ENCODE measurements at regions not wholly inside any gene's neighbourhood (a gene's known extent, or its start where the extent isn't known, plus 50 kb on each side); places are given as distances from the start of the nearest gene placed in this dataset.

- DNase-seq (ENCODE audit: extremely low read depth in 1 of 2, low read depth in 1 of 2) = no peak
Measured at GRCh38 chr10:128312250-128312649, 186.0 kb upstream of the MKI67 start.

GRCh38 chr10:128314686-128315085, 188.5 kb upstream of the MKI67 start:
- DNase-seq (ENCODE audit: extremely low read depth in 1 of 2, low read depth in 1 of 2) = no peak

- DNase-seq (ENCODE audit: extremely low read depth in 1 of 2, low read depth in 1 of 2) = no peak
Measured at GRCh38 chr10:128316121-128316726, 190.0 kb upstream of the MKI67 start.

- no peak for DNase-seq (ENCODE audit: extremely low read depth in 1 of 2, low read depth in 1 of 2)
Measured at GRCh38 chr10:128316925-128317324, 190.7 kb upstream of the MKI67 start.

- no peak for DNase-seq (ENCODE audit: extremely low read depth in 1 of 2, low read depth in 1 of 2)
Measured at GRCh38 chr10:128318366-128318765, 192.1 kb upstream of the MKI67 start.

- no peak for DNase-seq (ENCODE audit: extremely low read depth in 1 of 2, low read depth in 1 of 2)
Measured at GRCh38 chr10:128318913-128319312, 192.7 kb upstream of the MKI67 start.

GRCh38 chr10:128322106-128322505, 195.9 kb upstream of the MKI67 start:
- DNase-seq (ENCODE audit: extremely low read depth in 1 of 2, low read depth in 1 of 2) = no peak

- DNase-seq (ENCODE audit: extremely low read depth in 1 of 2, low read depth in 1 of 2) = no peak
Measured at GRCh38 chr10:128322950-128323349, 196.7 kb upstream of the MKI67 start.

GRCh38 chr10:128324058-128324827, 198.0 kb upstream of the MKI67 start:
- DNase-seq (ENCODE audit: extremely low read depth in 1 of 2, low read depth in 1 of 2) = no peak

- DNase-seq (ENCODE audit: extremely low read depth in 1 of 2, low read depth in 1 of 2) = no peak
Measured at GRCh38 chr10:128325788-128326187, 199.6 kb upstream of the MKI67 start.

GRCh38 chr10:128326251-128326650, 200.0 kb upstream of the MKI67 start:
- no peak for DNase-seq (ENCODE audit: extremely low read depth in 1 of 2, low read depth in 1 of 2)

- no peak for DNase-seq (ENCODE audit: extremely low read depth in 1 of 2, low read depth in 1 of 2)
Measured at GRCh38 chr10:128326851-128327250, 200.6 kb upstream of the MKI67 start.

GRCh38 chr10:128336401-128336800, 210.2 kb upstream of the MKI67 start:
- no peak for DNase-seq (ENCODE audit: extremely low read depth in 1 of 2, low read depth in 1 of 2)

- DNase-seq (ENCODE audit: extremely low read depth in 1 of 2, low read depth in 1 of 2) = no peak
Measured at GRCh38 chr10:128337860-128338378, 211.7 kb upstream of the MKI67 start.

GRCh38 chr10:128338951-128339350, 212.7 kb upstream of the MKI67 start:
- no peak for DNase-seq (ENCODE audit: extremely low read depth in 1 of 2, low read depth in 1 of 2)

GRCh38 chr10:128339753-128340152, 213.5 kb upstream of the MKI67 start:
- DNase-seq (ENCODE audit: extremely low read depth in 1 of 2, low read depth in 1 of 2) = no peak

GRCh38 chr10:128345353-128345752, 219.1 kb upstream of the MKI67 start:
- DNase-seq (ENCODE audit: extremely low read depth in 1 of 2, low read depth in 1 of 2) = no peak

GRCh38 chr10:128360783-128361182, 234.6 kb upstream of the MKI67 start:
- no peak for DNase-seq (ENCODE audit: extremely low read depth in 1 of 2, low read depth in 1 of 2)

- DNase-seq (ENCODE audit: extremely low read depth in 1 of 2, low read depth in 1 of 2) = no peak
Measured at GRCh38 chr10:128361487-128361886, 235.3 kb upstream of the MKI67 start.

- DNase-seq (ENCODE audit: extremely low read depth in 1 of 2, low read depth in 1 of 2) = no peak
Measured at GRCh38 chr10:128362514-128362913, 236.3 kb upstream of the MKI67 start.

GRCh38 chr10:128364631-128365030, 238.4 kb upstream of the MKI67 start:
- no peak for DNase-seq (ENCODE audit: extremely low read depth in 1 of 2, low read depth in 1 of 2)

- DNase-seq (ENCODE audit: extremely low read depth in 1 of 2, low read depth in 1 of 2) = no peak
Measured at GRCh38 chr10:128365156-128365725, 239.0 kb upstream of the MKI67 start.

Data from activated CD8-positive, alpha-beta memory T cell treated with anti-CD3 and anti-CD28 coated beads for 1 hour (primary cell).